Lower leg skin (tissue), 3 donors: ENCODE measurements at regions not wholly inside any gene's neighbourhood (a gene's known extent, or its start where the extent isn't known, plus 50 kb on each side); places are given as distances from the start of the nearest gene placed in this dataset.

Experiments used
- POLR2A ChIP-seq, 2 donors: fragments of 450-650 bp; IDR thresholded peaks; one replicate each; pipeline ENCODE4 v1.6.1; 2016 to 2017; ENCODE audit warnings: antibody characterized with exemption in 2 of 2, mild to moderate bottlenecking in 1 of 2, moderate library complexity in 1 of 2
- TF ChIP-seq, protein P1 (sequence below), 3 donors: fragments of 450-650 bp; IDR thresholded peaks; one replicate each; pipeline ENCODE4 v1.5.1; 2016; ENCODE audit warnings: antibody characterized with exemption in 3 of 3, mild to moderate bottlenecking in 3 of 3, moderate library complexity in 2 of 3

DNA sequence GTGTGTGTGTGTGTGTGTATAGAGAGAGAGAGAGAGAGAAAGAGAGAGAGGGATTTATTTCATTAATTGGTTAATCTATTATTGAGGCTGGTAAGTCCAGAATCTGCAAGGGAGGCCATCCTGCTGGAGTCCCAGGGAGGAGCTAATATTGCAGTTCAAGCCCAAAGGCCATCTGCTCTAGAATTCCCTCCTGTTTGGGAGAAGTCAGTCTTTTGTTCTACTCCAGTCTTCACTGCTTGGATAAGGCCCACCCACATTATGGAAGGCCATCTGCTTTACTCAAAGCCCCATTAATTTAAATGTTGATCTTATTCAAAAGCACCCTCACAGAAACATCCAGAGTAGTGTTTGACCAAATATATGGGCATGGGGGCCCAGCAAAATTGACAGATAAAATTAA, 317.5 kb upstream of the RASGEF1B start:
- TF ChIP-seq, protein P1, sequence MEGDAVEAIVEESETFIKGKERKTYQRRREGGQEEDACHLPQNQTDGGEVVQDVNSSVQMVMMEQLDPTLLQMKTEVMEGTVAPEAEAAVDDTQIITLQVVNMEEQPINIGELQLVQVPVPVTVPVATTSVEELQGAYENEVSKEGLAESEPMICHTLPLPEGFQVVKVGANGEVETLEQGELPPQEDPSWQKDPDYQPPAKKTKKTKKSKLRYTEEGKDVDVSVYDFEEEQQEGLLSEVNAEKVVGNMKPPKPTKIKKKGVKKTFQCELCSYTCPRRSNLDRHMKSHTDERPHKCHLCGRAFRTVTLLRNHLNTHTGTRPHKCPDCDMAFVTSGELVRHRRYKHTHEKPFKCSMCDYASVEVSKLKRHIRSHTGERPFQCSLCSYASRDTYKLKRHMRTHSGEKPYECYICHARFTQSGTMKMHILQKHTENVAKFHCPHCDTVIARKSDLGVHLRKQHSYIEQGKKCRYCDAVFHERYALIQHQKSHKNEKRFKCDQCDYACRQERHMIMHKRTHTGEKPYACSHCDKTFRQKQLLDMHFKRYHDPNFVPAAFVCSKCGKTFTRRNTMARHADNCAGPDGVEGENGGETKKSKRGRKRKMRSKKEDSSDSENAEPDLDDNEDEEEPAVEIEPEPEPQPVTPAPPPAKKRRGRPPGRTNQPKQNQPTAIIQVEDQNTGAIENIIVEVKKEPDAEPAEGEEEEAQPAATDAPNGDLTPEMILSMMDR (IDR thresholded peaks at IDR 0.05) = no peak
- TF ChIP-seq POLR2A (IDR thresholded peaks at IDR 0.05) = no peak
